Loucy (cell line): ENCODE measurements at regions not wholly inside any gene's neighbourhood (a gene's known extent, or its start where the extent isn't known, plus 50 kb on each side); places are given as distances from the start of the nearest gene placed in this dataset.
"Not testable (repeated sequence)": the region's sequence is repeated elsewhere in the genome, so short reads cannot be mapped to it uniquely, and the experiment has no call there.

Source experiments
- EZH2phosphoT487 ChIP-seq: fragments of 200-600 bp; IDR thresholded peaks from 2 replicates; pipeline ENCODE4 v1.6.1; 2018; ENCODE audit warnings: antibody characterized with exemption, mild to moderate bottlenecking, moderate library complexity, borderline replicate concordance
- TF ChIP-seq, protein P1 (sequence below): fragments of 200-600 bp; sonication (generic); conservative IDR thresholded peaks from 2 replicates; pipeline ENCODE4 v1.5.1; 2014; ENCODE audit warnings: mild to moderate bottlenecking, antibody characterized with exemption, low read length

DNA sequence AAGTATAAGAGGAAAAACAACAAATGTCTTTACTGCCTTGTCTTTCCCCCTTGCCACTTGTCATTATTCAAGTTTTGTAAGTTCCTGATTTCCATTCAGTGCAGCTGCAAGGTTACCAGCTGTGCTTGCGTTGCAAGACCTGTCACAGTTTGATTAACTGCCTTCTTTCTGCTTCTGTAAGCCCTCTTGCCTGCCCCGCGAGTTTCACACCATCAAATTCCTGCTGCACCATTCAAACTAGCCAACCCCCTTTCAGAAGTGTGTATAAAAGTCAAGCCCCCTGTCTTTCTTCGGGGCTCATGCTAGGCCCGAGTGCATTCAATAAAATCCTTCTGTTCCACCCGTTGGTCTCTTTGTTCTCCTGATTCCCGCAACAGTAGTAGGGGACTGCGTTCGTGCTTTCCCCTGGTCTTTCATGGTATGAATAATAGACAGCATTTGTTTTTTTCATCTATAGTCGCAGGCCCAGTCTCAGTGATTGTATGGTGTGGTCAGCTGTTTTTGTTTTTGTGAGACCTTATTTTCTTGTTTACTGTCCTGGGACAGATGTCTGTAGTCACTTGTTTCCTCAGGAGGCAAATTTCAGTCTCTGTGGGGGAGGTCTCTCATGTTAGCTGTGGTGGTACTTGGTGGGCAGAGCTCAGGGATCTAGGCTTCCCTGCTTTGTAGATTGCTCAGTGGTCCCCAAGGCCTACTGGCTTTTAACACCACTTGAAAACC lies 159.1 kb upstream of the NOTCH2NLA start:
- TF ChIP-seq, protein P1, sequence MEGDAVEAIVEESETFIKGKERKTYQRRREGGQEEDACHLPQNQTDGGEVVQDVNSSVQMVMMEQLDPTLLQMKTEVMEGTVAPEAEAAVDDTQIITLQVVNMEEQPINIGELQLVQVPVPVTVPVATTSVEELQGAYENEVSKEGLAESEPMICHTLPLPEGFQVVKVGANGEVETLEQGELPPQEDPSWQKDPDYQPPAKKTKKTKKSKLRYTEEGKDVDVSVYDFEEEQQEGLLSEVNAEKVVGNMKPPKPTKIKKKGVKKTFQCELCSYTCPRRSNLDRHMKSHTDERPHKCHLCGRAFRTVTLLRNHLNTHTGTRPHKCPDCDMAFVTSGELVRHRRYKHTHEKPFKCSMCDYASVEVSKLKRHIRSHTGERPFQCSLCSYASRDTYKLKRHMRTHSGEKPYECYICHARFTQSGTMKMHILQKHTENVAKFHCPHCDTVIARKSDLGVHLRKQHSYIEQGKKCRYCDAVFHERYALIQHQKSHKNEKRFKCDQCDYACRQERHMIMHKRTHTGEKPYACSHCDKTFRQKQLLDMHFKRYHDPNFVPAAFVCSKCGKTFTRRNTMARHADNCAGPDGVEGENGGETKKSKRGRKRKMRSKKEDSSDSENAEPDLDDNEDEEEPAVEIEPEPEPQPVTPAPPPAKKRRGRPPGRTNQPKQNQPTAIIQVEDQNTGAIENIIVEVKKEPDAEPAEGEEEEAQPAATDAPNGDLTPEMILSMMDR, result not testable (repeated sequence)
- not testable (repeated sequence) for TF ChIP-seq EZH2phosphoT487
